ENCODE measurements at regions not wholly inside any gene's neighbourhood (a gene's known extent, or its start where the extent isn't known, plus 50 kb on each side); places are given as distances from the start of the nearest gene placed in this dataset.

DNA sequence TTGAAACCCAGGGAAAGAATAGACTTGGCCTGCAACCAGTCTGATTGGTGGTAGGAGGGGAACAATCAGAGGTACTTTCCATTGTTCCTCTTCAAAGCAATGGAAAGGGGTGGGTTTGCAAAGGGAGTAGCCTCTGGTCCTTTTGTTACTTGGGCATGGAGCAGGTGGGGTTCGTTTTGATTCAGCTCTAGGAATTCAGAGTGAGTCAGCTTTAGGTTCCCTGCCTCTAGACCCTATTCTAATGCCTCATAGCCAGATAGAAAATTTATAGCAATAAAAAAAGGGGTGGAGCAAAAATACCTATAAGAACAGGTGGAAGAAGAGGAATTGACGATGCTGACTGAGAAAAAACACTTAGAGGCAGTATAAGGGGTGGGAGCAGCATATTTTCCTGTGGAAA is 636.4 kb downstream of the PLCL1 start:
- TF ChIP-seq POLR2AphosphoS5 (IDR thresholded peaks at IDR 0.05; ENCODE audit: low read depth, low read length) = no peak
- TF ChIP-seq POLR2A (IDR thresholded peaks at IDR 0.05; ENCODE audit: low read depth, low read length) = no peak
- no peak for TF ChIP-seq SPI1 (IDR thresholded peaks at IDR 0.05; ENCODE audit: low read depth, low read length)
- TF ChIP-seq TAF1 (IDR thresholded peaks at IDR 0.05; ENCODE audit: low read depth, low read length) = no peak

All from GM12891 (cell line).